ENCODE measurements at regions not wholly inside any gene's neighbourhood (a gene's known extent, or its start where the extent isn't known, plus 50 kb on each side); places are given as distances from the start of the nearest gene placed in this dataset.

DNA sequence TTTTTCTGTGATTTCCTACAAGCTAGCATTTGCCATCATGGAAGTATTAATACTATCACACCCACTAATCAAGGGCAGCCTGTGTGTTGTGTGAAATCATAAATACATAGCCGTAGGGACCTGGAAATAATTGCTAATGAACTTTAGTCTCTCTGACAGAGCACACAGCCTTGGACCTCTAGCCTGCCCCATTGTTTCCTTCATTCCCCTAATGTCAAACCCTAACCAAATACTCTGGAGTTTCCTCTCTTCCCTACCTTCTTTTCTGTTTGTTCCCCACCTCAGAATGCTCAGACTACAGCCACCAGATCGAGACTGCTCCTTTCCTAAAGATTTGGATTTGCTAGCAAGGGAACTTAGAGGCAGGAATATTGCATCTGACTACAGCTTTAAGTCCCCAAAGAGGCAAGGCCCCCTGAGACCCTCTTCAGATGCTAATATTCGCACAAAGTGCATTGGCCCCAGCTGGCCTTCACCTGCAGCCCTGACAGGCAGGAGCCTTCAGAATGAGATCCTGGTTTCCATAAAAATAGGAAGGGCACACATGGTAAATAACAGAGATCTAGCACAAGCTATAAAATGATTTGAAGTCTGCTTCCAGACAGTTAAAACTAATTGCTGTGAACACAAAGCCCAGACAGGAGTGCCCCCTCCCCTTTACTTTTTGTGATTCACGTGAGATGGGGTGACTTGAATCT, 279.2 kb upstream of the DCC start:
- TF ChIP-seq POLR2A (IDR thresholded peaks at IDR 0.05), result no peak
- TF ChIP-seq POLR2AphosphoS5 (IDR thresholded peaks at IDR 0.05; ENCODE audit: insufficient read depth in 1 of 2, low read depth in 1 of 2), result no peak
- no peak for TF ChIP-seq CTCF (IDR thresholded peaks at IDR 0.05)
- Histone ChIP-seq H3K4me3 (no peak overlapping the region), H3K9me3 (no peaks in the 10 kb centered on the region), H3K27ac (no peak overlapping the region), H3K4me1 (no peaks in the 10 kb centered on the region), H3K27me3 (no peaks in the 10 kb centered on the region), H3K36me3 (no peaks in the 10 kb centered on the region)
- DNase-seq (ENCODE audit: extremely low spot score in 2 of 2), result no peak
- intact Hi-C loops (cut with DNase I), result no loop called here

GRCh38 chr18:52063923-52064322, 276.1 kb upstream of the DCC start:
- H3K9me3 ChIP-seq, result no peaks in the 10 kb centered on the region
- no peaks in the 10 kb centered on the region for H3K4me1 ChIP-seq
- H3K27me3 ChIP-seq, result no peaks in the 10 kb centered on the region
- H3K27ac ChIP-seq, result no peak overlapping the region
- H3K36me3 ChIP-seq, result no peaks in the 10 kb centered on the region
- DNase-seq (ENCODE audit: extremely low spot score in 2 of 2), result no peak
- intact Hi-C loops (cut with DNase I), result no loop called here
- H3K4me3 ChIP-seq, result no peak overlapping the region
- TF ChIP-seq CTCF (IDR thresholded peaks at IDR 0.05), result no peak
- no peak for TF ChIP-seq POLR2AphosphoS5 (IDR thresholded peaks at IDR 0.05; ENCODE audit: insufficient read depth in 1 of 2, low read depth in 1 of 2)
- TF ChIP-seq POLR2A (IDR thresholded peaks at IDR 0.05), result no peak

DNA sequence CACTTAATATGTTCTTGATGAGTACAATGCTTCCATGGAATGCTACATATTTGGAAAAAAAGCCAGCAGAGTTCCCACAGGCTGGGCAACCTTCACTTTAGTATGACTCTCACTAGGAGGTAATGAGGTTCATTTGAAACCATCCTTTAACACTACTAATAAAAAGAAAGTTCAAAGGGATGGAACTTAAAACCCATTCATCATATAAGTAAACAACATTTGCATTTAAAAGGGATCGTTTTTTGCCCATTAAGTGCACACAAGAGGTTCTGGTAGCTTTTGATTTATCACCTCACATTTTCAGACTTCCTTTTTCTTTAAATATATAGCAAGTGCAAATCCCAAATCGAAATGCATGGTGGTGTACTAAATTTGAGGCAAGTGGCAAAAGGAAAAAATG, 270.8 kb upstream of the DCC start:
- no peak for DNase-seq (ENCODE audit: extremely low spot score in 2 of 2)
- H3K4me3 ChIP-seq, result no peak overlapping the region
- no peaks in the 10 kb centered on the region for H3K36me3 ChIP-seq
- H3K4me1 ChIP-seq, result no peaks in the 10 kb centered on the region
- no peak overlapping the region for H3K27ac ChIP-seq
- no peaks in the 10 kb centered on the region for H3K27me3 ChIP-seq
- intact Hi-C loops (cut with DNase I), result no loop called here
- no peak for TF ChIP-seq CTCF (IDR thresholded peaks at IDR 0.05)
- no peak for TF ChIP-seq POLR2AphosphoS5 (IDR thresholded peaks at IDR 0.05; ENCODE audit: insufficient read depth in 1 of 2, low read depth in 1 of 2)
- TF ChIP-seq POLR2A (IDR thresholded peaks at IDR 0.05), result no peak
- no peaks in the 10 kb centered on the region for H3K9me3 ChIP-seq

DNA sequence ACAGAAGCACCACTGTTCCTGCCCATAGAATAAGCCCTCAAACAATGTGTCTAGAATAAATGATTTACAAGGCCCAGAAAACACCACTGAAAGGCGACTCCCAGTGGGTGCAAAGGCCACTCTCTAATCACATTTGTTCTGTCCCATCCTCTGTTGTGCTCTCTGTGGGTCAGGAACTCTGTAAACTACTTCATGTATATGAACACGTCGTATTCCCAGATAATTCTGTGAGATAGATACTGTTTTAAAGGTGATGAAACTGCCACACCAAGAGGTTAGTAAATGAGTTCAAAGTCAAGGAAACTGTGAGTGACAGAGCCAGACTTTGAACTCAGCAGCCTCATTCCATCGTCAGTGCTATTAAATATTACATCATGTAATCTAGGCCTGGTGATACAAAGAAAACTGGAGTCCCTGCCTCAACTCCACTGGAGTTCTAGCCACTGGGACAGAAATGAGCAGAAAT, 269.7 kb upstream of the DCC start:
- Histone ChIP-seq H3K4me1 (no peaks in the 10 kb centered on the region), H3K27ac (no peak overlapping the region), H3K9me3 (no peaks in the 10 kb centered on the region), H3K36me3 (no peaks in the 10 kb centered on the region), H3K4me3 (no peak overlapping the region), H3K27me3 (no peaks in the 10 kb centered on the region)
- DNase-seq (ENCODE audit: extremely low spot score in 2 of 2), result no peak
- TF ChIP-seq POLR2A (IDR thresholded peaks at IDR 0.05) (no peak), CTCF (IDR thresholded peaks at IDR 0.05) (no peak), POLR2AphosphoS5 (IDR thresholded peaks at IDR 0.05; ENCODE audit: insufficient read depth in 1 of 2, low read depth in 1 of 2) (no peak)
- intact Hi-C loops (cut with DNase I), result no loop called here

GRCh38 chr18:52077251-52077983, 262.6 kb upstream of the DCC start:
- intact Hi-C loops (cut with DNase I), result no loop called here
- Histone ChIP-seq H3K4me1 (no peaks in the 10 kb centered on the region), H3K9me3 (no peaks in the 10 kb centered on the region), H3K27ac (no peak overlapping the region), H3K36me3 (no peaks in the 10 kb centered on the region), H3K27me3 (no peaks in the 10 kb centered on the region), H3K4me3 (no peak overlapping the region)
- TF ChIP-seq POLR2A (IDR thresholded peaks at IDR 0.05) (no peak), POLR2AphosphoS5 (IDR thresholded peaks at IDR 0.05; ENCODE audit: insufficient read depth in 1 of 2, low read depth in 1 of 2) (no peak), CTCF (IDR thresholded peaks at IDR 0.05) (no peak)
- DNase-seq (ENCODE audit: extremely low spot score in 2 of 2), result no peak

All from vagina (tissue), 2 donors.